Endothelial cell (in vitro differentiated cells): ENCODE measurements at regions not wholly inside any gene's neighbourhood (a gene's known extent, or its start where the extent isn't known, plus 50 kb on each side); places are given as distances from the start of the nearest gene placed in this dataset.
"Not testable (repeated sequence)": the region's sequence is repeated elsewhere in the genome, so short reads cannot be mapped to it uniquely, and the experiment has no call there.

Source experiments
- DNase-seq: peaks from one replicate; pipeline ENCODE4 v3.0.0; 2021; ENCODE audit warnings: low spot score
- H3K27ac Mint-ChIP-seq: one replicate; pipeline ENCODE4 v1.8.0; 2021; ENCODE audit warnings: mixed read lengths, inconsistent platforms; ENCODE audit not compliant: unreplicated experiment
- H3K27me3 Mint-ChIP-seq: one replicate; pipeline ENCODE4 v1.8.0; 2021; ENCODE audit warnings: mild to moderate bottlenecking, moderate library complexity, mixed read lengths, inconsistent platforms; ENCODE audit not compliant: unreplicated experiment
- H3K36me3 Mint-ChIP-seq: one replicate; pipeline ENCODE4 v1.8.0; 2021; ENCODE audit warnings: mild to moderate bottlenecking, low read depth, mixed read lengths, inconsistent platforms; ENCODE audit not compliant: unreplicated experiment
- H3K4me1 Mint-ChIP-seq: one replicate; pipeline ENCODE4 v1.8.0; 2021; ENCODE audit warnings: mild to moderate bottlenecking, mixed read lengths, inconsistent platforms; ENCODE audit not compliant: unreplicated experiment
- H3K4me3 Mint-ChIP-seq: one replicate; pipeline ENCODE4 v1.8.0; 2021; ENCODE audit warnings: mild to moderate bottlenecking, mixed read lengths, inconsistent platforms; ENCODE audit not compliant: unreplicated experiment
- H3K9me3 Mint-ChIP-seq: one replicate; pipeline ENCODE4 v1.8.0; 2021; ENCODE audit warnings: mixed read lengths, inconsistent platforms; ENCODE audit not compliant: unreplicated experiment
- CTCF ChIP-seq: fragments of 200-600 bp; sonication (generic); IDR thresholded peaks from one replicate; pipeline ENCODE4 v1.5.0; 2021; ENCODE audit warnings: antibody characterized with exemption; ENCODE audit not compliant: unreplicated experiment

- Mint-ChIP-seq H3K4me1 (peaks cover 2% of the 10 kb centered on the region), H3K27me3 (peaks cover 3% of the 10 kb centered on the region), H3K36me3 (no peaks in the 10 kb centered on the region), H3K27ac (no peak overlapping the region), H3K4me3 (no peak overlapping the region), H3K9me3 (no peaks in the 10 kb centered on the region)
- TF ChIP-seq CTCF, result no peak
- DNase-seq, result no peak
These were observed 146.1 kb upstream of the NLGN4Y start for GRCh38 chrY:14378217-14378616.

GRCh38 chrY:14410549-14411030 lies 113.7 kb upstream of the NLGN4Y start:
- H3K4me3 Mint-ChIP-seq, H3K9me3 Mint-ChIP-seq, DNase-seq, H3K27me3 Mint-ChIP-seq, H3K36me3 Mint-ChIP-seq, H3K27ac Mint-ChIP-seq: not testable (repeated sequence)
- peaks cover 11% of the 10 kb centered on the region for H3K4me1 Mint-ChIP-seq

- H3K27me3 Mint-ChIP-seq, result no peaks in the 10 kb centered on the region
- H3K9me3 Mint-ChIP-seq, result no peaks in the 10 kb centered on the region
- no peaks in the 10 kb centered on the region for H3K36me3 Mint-ChIP-seq
- no peak overlapping the region for H3K4me3 Mint-ChIP-seq
- no peak for DNase-seq
- H3K27ac Mint-ChIP-seq, result no peak overlapping the region
- no peak for TF ChIP-seq CTCF
- peaks cover 11% of the 10 kb centered on the region for H3K4me1 Mint-ChIP-seq
These were observed 113.0 kb upstream of the NLGN4Y start for GRCh38 chrY:14411334-14411733.

GRCh38 chrY:14436546-14436945 lies 87.8 kb upstream of the NLGN4Y start:
- no peaks in the 10 kb centered on the region for H3K36me3 Mint-ChIP-seq
- H3K27me3 Mint-ChIP-seq, result no peaks in the 10 kb centered on the region
- no peaks in the 10 kb centered on the region for H3K4me1 Mint-ChIP-seq
- no peak overlapping the region for H3K27ac Mint-ChIP-seq
- no peak overlapping the region for H3K4me3 Mint-ChIP-seq
- no peaks in the 10 kb centered on the region for H3K9me3 Mint-ChIP-seq
- no peak for DNase-seq
- no peak for TF ChIP-seq CTCF

- Mint-ChIP-seq H3K27ac (no peak overlapping the region), H3K36me3 (no peaks in the 10 kb centered on the region), H3K27me3 (no peaks in the 10 kb centered on the region), H3K4me3 (no peak overlapping the region), H3K4me1 (no peaks in the 10 kb centered on the region), H3K9me3 (no peaks in the 10 kb centered on the region)
- no peak for TF ChIP-seq CTCF
- DNase-seq, result no peak
These were observed 86.7 kb upstream of the NLGN4Y start for GRCh38 chrY:14437626-14438025.

GRCh38 chrY:14438395-14438794 lies 85.9 kb upstream of the NLGN4Y start:
- H3K9me3 Mint-ChIP-seq, result no peaks in the 10 kb centered on the region
- no peak for TF ChIP-seq CTCF
- no peaks in the 10 kb centered on the region for H3K27me3 Mint-ChIP-seq

More at GRCh38 chrY:14438395-14438794, 85.9 kb upstream of the NLGN4Y start:
- Mint-ChIP-seq H3K36me3 (no peaks in the 10 kb centered on the region), H3K27ac (no peak overlapping the region), H3K4me1 (no peaks in the 10 kb centered on the region), H3K4me3 (no peak overlapping the region)
- DNase-seq, result no peak
